C4-2B (cell line): ENCODE measurements at regions not wholly inside any gene's neighbourhood (a gene's known extent, or its start where the extent isn't known, plus 50 kb on each side); places are given as distances from the start of the nearest gene placed in this dataset.

Experiments used
- CTCF ChIP-seq: fragments of 450-650 bp; conservative IDR thresholded peaks from 2 replicates; pipeline ENCODE4 v1.5.1; 2017; ENCODE audit warnings: mild to moderate bottlenecking
- ZFX ChIP-seq: fragments of 450-650 bp; IDR thresholded peaks from 2 replicates; pipeline ENCODE4 v1.6.1; 2017

DNA sequence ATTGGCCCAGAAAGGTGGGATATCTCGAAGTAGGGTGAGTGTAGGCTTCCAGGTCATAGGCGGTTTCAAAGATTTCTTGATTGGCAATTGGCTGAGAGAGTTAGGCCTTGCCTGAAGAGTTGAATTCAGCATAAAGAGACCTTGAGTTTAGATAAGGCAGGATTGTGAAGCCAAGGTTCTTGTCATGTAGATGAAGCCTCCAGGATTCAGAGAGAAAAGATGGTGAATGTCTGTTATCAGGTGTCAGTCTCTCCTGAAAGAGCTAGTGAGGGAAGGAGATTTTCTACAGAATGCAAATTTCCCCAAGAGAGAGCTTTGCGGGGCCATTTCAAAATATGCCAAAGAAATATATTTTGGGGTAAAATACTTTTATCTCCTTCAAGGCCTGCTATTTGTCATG, 217.0 kb upstream of the TLE3 start:
- TF ChIP-seq ZFX (no peak), CTCF (no peak)
